Testis (tissue), 2 donors: ENCODE measurements at regions not wholly inside any gene's neighbourhood (a gene's known extent, or its start where the extent isn't known, plus 50 kb on each side); places are given as distances from the start of the nearest gene placed in this dataset.

Experiments
- DNase-seq: peaks from one replicate; pipeline ENCODE4 v3.0.0-alpha.2; 2019
- H3K27ac ChIP-seq, 2 donors: fragments of 200-600 bp; sonication (generic); one replicate each; pipeline ENCODE4 v1.5.1; 2019
- H3K27me3 ChIP-seq: fragments of 200-600 bp; sonication (generic); one replicate; pipeline ENCODE4 v1.5.1; 2019
- H3K36me3 ChIP-seq: fragments of 200-600 bp; sonication (generic); one replicate; pipeline ENCODE4 v1.5.1; 2017; ENCODE audit warnings: low read depth; ENCODE audit errors: missing control alignments
- H3K4me1 ChIP-seq: fragments of 200-600 bp; sonication (generic); one replicate; pipeline ENCODE4 v1.5.1; 2019
- H3K4me3 ChIP-seq, 2 donors: fragments of 200-600 bp; sonication (generic); one replicate each; pipeline ENCODE4 v1.5.1; 2017 to 2019
- H3K9me3 ChIP-seq: fragments of 200-600 bp; sonication (generic); one replicate; pipeline ENCODE4 v1.5.1; 2017
- POLR2A ChIP-seq: fragments of 450-650 bp; IDR thresholded peaks from one replicate; pipeline ENCODE4 v1.6.1; 2017; ENCODE audit warnings: antibody characterized with exemption, mild to moderate bottlenecking, moderate library complexity
- WGBS, 2 donors: methylation state at CpG; one replicate each; pipeline ENCODE4 v1.1.5; 2018; 5-methylcytosine and 5-hydroxymethylcytosine counted together
- intact Hi-C: fragments of 100-400 bp; cut with DNase I; formaldehyde crosslinking; loops from one replicate; pipeline ENCODE4 v1.15.1; 2023; ENCODE audit warnings: low total_unique reads
- TF ChIP-seq, protein P1 (sequence below), 3 experiments: fragments of 450-650 bp in 2 of 3; fragments of 200-600 bp in 1 of 3; sonication (generic) in 1 of 3; IDR thresholded peaks; one replicate each; pipeline ENCODE4 v1.5.1; 2016 to 2019; ENCODE audit warnings: antibody characterized with exemption in 3 of 3, mild to moderate bottlenecking in 2 of 3, moderate library complexity in 1 of 3

DNA sequence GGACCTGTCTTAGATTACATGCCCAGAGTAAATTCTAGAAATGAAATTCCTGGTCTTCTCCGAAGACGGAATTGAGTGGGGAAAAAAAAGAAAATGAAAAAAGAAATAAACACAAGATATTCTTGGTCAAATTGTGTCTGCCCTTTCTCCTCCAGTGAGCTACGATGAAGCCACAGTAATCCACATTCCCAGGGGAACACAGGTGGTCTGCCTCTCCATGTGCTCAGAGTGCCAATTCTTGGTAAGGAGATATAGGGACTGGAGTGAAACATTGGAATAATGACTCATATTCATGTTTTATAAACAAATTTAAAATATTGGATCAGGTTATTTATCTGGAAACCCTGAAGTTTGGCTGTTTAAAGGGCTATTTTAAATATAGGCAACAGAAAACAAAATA lies 54.2 kb upstream of the MGST2 start:
- Histone ChIP-seq H3K27ac (no peak overlapping the region), H3K9me3 (no peaks in the 10 kb centered on the region), H3K4me3 (no peak overlapping the region), H3K27me3 (no peaks in the 10 kb centered on the region), H3K36me3 (no peaks in the 10 kb centered on the region), H3K4me1 (no peaks in the 10 kb centered on the region)
- TF ChIP-seq, protein P1, sequence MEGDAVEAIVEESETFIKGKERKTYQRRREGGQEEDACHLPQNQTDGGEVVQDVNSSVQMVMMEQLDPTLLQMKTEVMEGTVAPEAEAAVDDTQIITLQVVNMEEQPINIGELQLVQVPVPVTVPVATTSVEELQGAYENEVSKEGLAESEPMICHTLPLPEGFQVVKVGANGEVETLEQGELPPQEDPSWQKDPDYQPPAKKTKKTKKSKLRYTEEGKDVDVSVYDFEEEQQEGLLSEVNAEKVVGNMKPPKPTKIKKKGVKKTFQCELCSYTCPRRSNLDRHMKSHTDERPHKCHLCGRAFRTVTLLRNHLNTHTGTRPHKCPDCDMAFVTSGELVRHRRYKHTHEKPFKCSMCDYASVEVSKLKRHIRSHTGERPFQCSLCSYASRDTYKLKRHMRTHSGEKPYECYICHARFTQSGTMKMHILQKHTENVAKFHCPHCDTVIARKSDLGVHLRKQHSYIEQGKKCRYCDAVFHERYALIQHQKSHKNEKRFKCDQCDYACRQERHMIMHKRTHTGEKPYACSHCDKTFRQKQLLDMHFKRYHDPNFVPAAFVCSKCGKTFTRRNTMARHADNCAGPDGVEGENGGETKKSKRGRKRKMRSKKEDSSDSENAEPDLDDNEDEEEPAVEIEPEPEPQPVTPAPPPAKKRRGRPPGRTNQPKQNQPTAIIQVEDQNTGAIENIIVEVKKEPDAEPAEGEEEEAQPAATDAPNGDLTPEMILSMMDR (IDR thresholded peaks at IDR 0.05) = no peak
- TF ChIP-seq POLR2A = no peak
- intact Hi-C loops = no loop called here
- no peak for DNase-seq
- 73 to 95% methylated on average over 3 of the region's 3 CpGs for WGBS, 2 donors

DNA sequence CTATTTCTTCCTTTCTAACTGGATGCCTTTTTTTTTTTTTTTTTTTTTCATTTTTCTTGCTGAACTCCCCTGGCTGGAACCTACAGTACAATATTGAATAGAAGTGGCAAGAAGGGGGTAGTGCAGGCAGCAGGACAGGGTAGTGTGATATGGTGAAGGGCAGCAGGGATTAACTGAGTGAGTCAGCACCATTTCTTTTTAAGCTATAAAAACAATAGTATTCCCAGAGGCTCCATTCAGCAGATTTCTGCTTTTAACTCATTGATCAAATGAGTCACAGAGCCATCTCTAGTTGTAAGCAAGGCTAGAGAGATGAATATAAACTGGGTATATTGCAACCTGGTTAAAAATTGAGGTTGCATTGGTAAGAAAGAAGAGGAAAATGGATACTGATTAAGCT lies 53.6 kb upstream of the SETD7 start:
- no peak for TF ChIP-seq POLR2A
- TF ChIP-seq, protein P1 (IDR thresholded peaks at IDR 0.05) = no peak
- Histone ChIP-seq H3K36me3 (no peaks in the 10 kb centered on the region), H3K27ac (no peak overlapping the region), H3K4me1 (peaks cover 7% of the 10 kb centered on the region), H3K27me3 (no peaks in the 10 kb centered on the region), H3K4me3 (no peak overlapping the region), H3K9me3 (no peaks in the 10 kb centered on the region)
- DNase-seq = no peak
- intact Hi-C loops = no loop called here

DNA sequence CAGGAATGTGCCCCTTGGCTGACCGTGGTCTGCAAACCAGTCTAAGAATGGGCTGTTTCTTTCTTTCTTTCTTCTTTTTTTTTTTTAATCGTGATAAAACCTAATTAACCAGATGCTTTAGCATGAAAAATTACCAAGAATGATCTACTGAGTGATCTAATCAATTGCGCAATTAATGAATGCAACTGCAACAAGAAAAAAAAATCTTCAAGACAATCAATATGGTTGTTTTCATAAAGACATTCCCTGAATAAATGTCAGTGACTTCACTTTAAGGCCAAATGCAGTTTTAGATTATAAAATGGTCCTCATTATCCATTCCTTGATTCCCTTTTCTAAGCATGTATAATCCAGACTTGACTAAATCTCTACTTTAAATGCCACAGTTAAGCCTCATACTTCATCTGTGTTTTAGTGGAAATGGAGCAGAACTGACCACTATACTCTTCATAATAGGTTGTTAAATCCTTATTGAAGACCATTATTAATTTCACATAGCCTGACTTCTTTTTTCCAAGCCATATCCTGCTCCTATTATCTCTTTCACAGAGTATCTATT lies 51.6 kb upstream of the SETD7 start:
- Histone ChIP-seq H3K9me3 (no peaks in the 10 kb centered on the region), H3K4me3 (no peak overlapping the region), H3K27me3 (no peaks in the 10 kb centered on the region), H3K4me1 (peaks cover 14% of the 10 kb centered on the region), H3K27ac (no peak overlapping the region), H3K36me3 (no peaks in the 10 kb centered on the region)
- 64 to 72% methylated on average over 3 of the region's 3 CpGs for WGBS, 2 donors
- no peak for DNase-seq
- no peak for TF ChIP-seq POLR2A
- TF ChIP-seq, protein P1 (IDR thresholded peaks at IDR 0.05) = no peak
- intact Hi-C loops = no loop called here

DNA sequence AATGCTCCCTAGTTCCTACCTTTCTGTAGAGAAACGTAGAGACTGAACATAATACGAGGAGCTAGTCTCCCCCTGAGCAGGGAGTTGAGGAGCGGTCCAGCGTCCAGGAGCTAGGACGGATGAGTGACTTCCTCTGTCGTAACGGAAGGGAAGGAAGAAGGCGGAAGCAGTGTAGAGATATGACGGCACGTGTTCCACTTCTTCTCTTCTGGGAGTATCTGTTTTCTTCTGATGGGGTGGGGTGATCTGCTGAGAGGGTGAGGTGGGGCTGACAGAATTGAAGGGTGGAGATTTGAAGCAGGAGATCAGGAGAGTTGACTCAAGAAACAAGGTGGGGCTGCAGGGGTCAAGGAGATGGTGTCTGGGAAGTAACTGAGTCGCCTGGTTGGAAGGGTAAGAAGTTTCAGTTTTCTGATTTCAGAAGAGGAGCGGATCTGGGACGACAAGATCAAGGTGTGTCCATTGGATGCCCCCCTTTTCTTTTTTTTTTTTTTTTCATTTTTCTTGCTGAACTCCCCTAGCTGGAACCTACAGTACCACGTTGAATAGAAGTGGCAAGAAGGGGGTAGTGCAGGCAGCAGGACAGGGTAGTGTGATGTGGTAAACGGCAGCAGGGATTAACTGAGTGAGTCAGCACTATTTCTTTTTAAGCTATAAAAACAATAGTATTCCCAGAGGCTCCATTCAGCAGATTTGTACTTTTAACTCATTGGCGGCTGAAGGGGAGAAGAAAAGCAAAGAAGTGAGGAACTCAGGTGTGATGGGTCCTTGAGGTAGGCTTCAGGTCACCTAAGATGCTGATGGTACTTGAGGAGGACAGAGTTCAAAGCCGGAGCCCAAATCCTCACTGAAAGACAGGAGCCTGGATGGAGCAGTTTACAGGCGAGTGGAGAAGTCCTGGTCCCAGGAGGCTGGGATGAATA lies 50.8 kb upstream of the SETD7 start:
- intact Hi-C loops = no loop called here
- no peaks in the 10 kb centered on the region for H3K27me3 ChIP-seq
- no peaks in the 10 kb centered on the region for H3K9me3 ChIP-seq
- H3K27ac ChIP-seq = peak overlapping the region; percentile 20 to 57
- H3K4me1 ChIP-seq = peaks cover 14% of the 10 kb centered on the region
- H3K36me3 ChIP-seq = no peaks in the 10 kb centered on the region
- peak; percentile 54 for DNase-seq
- WGBS, 2 donors = 19 to 42% methylated on average over 18 of the region's 18 CpGs
- H3K4me3 ChIP-seq = peak overlapping the region; percentile 39 to 45
- no peak for TF ChIP-seq POLR2A
- TF ChIP-seq, protein P1 (IDR thresholded peaks at IDR 0.05) = peak in 2 of 3 experiments; percentile 15 to 16
